H9 (cell line): ENCODE measurements at regions not wholly inside any gene's neighbourhood (a gene's known extent, or its start where the extent isn't known, plus 50 kb on each side); places are given as distances from the start of the nearest gene placed in this dataset.

ENCODE experiments used
- DNase-seq: peaks from one replicate; pipeline ENCODE4 v3.0.0-alpha.2; 2017
- H2AFZ ChIP-seq: one replicate; pipeline ENCODE4 v1.6.1; 2013; ENCODE audit warnings: mild to moderate bottlenecking, low read length, control low read depth, moderate library complexity
- H2AK5ac ChIP-seq: 2 replicates; pipeline ENCODE4 v1.6.1; 2013; ENCODE audit warnings: low read length, control low read depth, mixed read lengths; ENCODE audit not compliant: insufficient read length
- H2BK120ac ChIP-seq: one replicate; pipeline ENCODE4 v1.6.1; 2013; ENCODE audit warnings: low read depth, mild to moderate bottlenecking, low read length, control low read depth, inconsistent platforms; ENCODE audit not compliant: poor library complexity, severe bottlenecking
- H2BK12ac ChIP-seq: 2 replicates; pipeline ENCODE4 v1.6.1; 2013; ENCODE audit warnings: low read length, control low read depth, mixed read lengths, low read depth; ENCODE audit not compliant: insufficient read length
- H2BK15ac ChIP-seq: 2 replicates; pipeline ENCODE4 v1.6.1; 2013; ENCODE audit warnings: low read depth, low read length, control low read depth
- H2BK20ac ChIP-seq: one replicate; pipeline ENCODE4 v1.6.1; 2013; ENCODE audit warnings: low read depth, mild to moderate bottlenecking, low read length, control low read depth, inconsistent platforms; ENCODE audit not compliant: poor library complexity, severe bottlenecking
- H2BK5ac ChIP-seq: 2 replicates; pipeline ENCODE4 v1.6.1; 2013; ENCODE audit warnings: low read length, control low read depth, mixed read lengths; ENCODE audit not compliant: insufficient read length
- H3K14ac ChIP-seq: 2 replicates; pipeline ENCODE4 v1.6.1; 2013; ENCODE audit warnings: low read length, control low read depth; ENCODE audit not compliant: insufficient read depth
- H3K18ac ChIP-seq: 2 replicates; pipeline ENCODE4 v1.6.1; 2013; ENCODE audit warnings: low read depth, mild to moderate bottlenecking, mixed read lengths, low read length, control low read depth; ENCODE audit not compliant: insufficient read length
- H3K23ac ChIP-seq: 2 replicates; pipeline ENCODE4 v1.6.1; 2013; ENCODE audit warnings: low read length, control low read depth, mixed read lengths, low read depth; ENCODE audit not compliant: insufficient read length
- H3K23me2 ChIP-seq: 2 replicates; pipeline ENCODE4 v1.6.1; 2013; ENCODE audit warnings: low read depth, mild to moderate bottlenecking, mixed read lengths, low read length, control low read depth; ENCODE audit not compliant: insufficient read length, poor library complexity, severe bottlenecking
- H3K27ac ChIP-seq: 2 replicates; pipeline ENCODE4 v1.5.1; 2013; ENCODE audit warnings: low read length, control low read depth, mixed read lengths, low read depth; ENCODE audit not compliant: insufficient read length
- H3K27me3 ChIP-seq: 2 replicates; pipeline ENCODE4 v1.6.1; 2013; ENCODE audit warnings: low read length, control low read depth, inconsistent platforms; ENCODE audit not compliant: insufficient read depth
- H3K4ac ChIP-seq: 2 replicates; pipeline ENCODE4 v1.6.1; 2013; ENCODE audit warnings: low read depth, mild to moderate bottlenecking, control low read depth, inconsistent platforms, low read length, moderate library complexity
- H3K4me1 ChIP-seq: 2 replicates; pipeline ENCODE4 v1.6.1; 2013; ENCODE audit warnings: low read length, control low read depth, inconsistent platforms; ENCODE audit not compliant: insufficient read depth
- H3K4me2 ChIP-seq: 2 replicates; pipeline ENCODE4 v1.6.1; 2013; ENCODE audit warnings: low read length, control low read depth, mixed read lengths; ENCODE audit not compliant: insufficient read length, insufficient read depth
- H3K56ac ChIP-seq: 2 replicates; pipeline ENCODE4 v1.6.1; 2013; ENCODE audit warnings: low read depth, mild to moderate bottlenecking, mixed read lengths, low read length, control low read depth; ENCODE audit not compliant: insufficient read length
- H3K79me1 ChIP-seq: 2 replicates; pipeline ENCODE4 v1.6.1; 2013; ENCODE audit warnings: low read depth, mild to moderate bottlenecking, moderate library complexity, low read length, control low read depth, inconsistent platforms; ENCODE audit not compliant: insufficient read depth, poor library complexity, severe bottlenecking
- H3K79me2 ChIP-seq: 2 replicates; pipeline ENCODE4 v1.6.1; 2013; ENCODE audit warnings: low read length, control low read depth, inconsistent platforms; ENCODE audit not compliant: insufficient read depth
- H3K9ac ChIP-seq: 2 replicates; pipeline ENCODE4 v1.6.1; 2013; ENCODE audit warnings: low read length, control low read depth, mixed read lengths; ENCODE audit not compliant: insufficient read length; ENCODE audit errors: extremely low read depth
- H3K9me3 ChIP-seq: one replicate; pipeline ENCODE4 v1.6.1; 2013; ENCODE audit warnings: low read depth, low read length, inconsistent platforms; ENCODE audit not compliant: control insufficient read depth
- H3T11ph ChIP-seq: one replicate; pipeline ENCODE4 v1.6.1; 2013; ENCODE audit warnings: mild to moderate bottlenecking, low read length, control low read depth, inconsistent platforms
- H4K20me1 ChIP-seq: one replicate; pipeline ENCODE4 v1.6.1; 2013; ENCODE audit not compliant: control insufficient read depth, insufficient read length, insufficient read depth
- H4K5ac ChIP-seq: 2 replicates; pipeline ENCODE4 v1.6.1; 2013; ENCODE audit warnings: low read depth, mild to moderate bottlenecking, mixed read lengths, low read length, control low read depth; ENCODE audit not compliant: insufficient read length
- H4K8ac ChIP-seq: replicated peaks from 2 replicates; pipeline ENCODE4 v1.6.1; 2013; ENCODE audit warnings: low read length, control low read depth, mixed read lengths, low read depth; ENCODE audit not compliant: insufficient read length
- H4K91ac ChIP-seq: 2 replicates; pipeline ENCODE4 v1.6.1; 2013; ENCODE audit warnings: low read depth, mild to moderate bottlenecking, moderate library complexity, mixed read lengths, low read length, control low read depth; ENCODE audit not compliant: insufficient read length
- H3K27ac Mint-ChIP-seq, 3 experiments: 2 replicates in 2 of 3; 3 replicates in 1 of 3; pipeline ENCODE4 v1.8.0; 2020 to 2021; ENCODE audit warnings: mixed read lengths in 3 of 3, mild to moderate bottlenecking in 1 of 3, moderate library complexity in 1 of 3
- H3K27me3 Mint-ChIP-seq: 2 replicates; pipeline ENCODE4 v1.8.0; 2021; ENCODE audit warnings: low read depth, mild to moderate bottlenecking, moderate library complexity, mixed read lengths
- H3K36me3 Mint-ChIP-seq, 3 experiments: 2 replicates in 2 of 3; 3 replicates in 1 of 3; pipeline ENCODE4 v1.8.0; 2020 to 2021; ENCODE audit warnings: low read depth in 3 of 3, mixed read lengths in 3 of 3; ENCODE audit not compliant: insufficient read depth in 1 of 3
- H3K4me1 Mint-ChIP-seq, 2 experiments: 2 replicates each; pipeline ENCODE4 v1.8.0; 2020; ENCODE audit warnings: mixed read lengths in 2 of 2
- H3K4me3 Mint-ChIP-seq, 2 experiments: 2 replicates in 1 of 2; 3 replicates in 1 of 2; pipeline ENCODE4 v1.8.0; 2020 to 2021; ENCODE audit warnings: mild to moderate bottlenecking in 2 of 2, mixed read lengths in 2 of 2, moderate library complexity in 1 of 2
- H3K9me3 Mint-ChIP-seq, 2 experiments: 2 replicates in 1 of 2; 3 replicates in 1 of 2; pipeline ENCODE4 v1.8.0; 2020; ENCODE audit warnings: mild to moderate bottlenecking in 2 of 2, mixed read lengths in 2 of 2, moderate library complexity in 1 of 2
- CTCF ChIP-seq: fragments of 200-600 bp; sonication (generic); conservative IDR thresholded peaks from 3 replicates; pipeline ENCODE4 v1.8.0; 2021; ENCODE audit warnings: antibody characterized with exemption, mild to moderate bottlenecking
- WGBS: extraction: QIAGEN DNeasy Blood & Tissue Kit; methylation state at CpG from one replicate; pipeline ENCODE4 v1.1.7; 2013; ENCODE audit warnings: missing lambda C conversion rate, low lambda C conversion rate, mixed read lengths; ENCODE audit not compliant: insufficient read length; ENCODE audit errors: extremely low coverage; 5-methylcytosine and 5-hydroxymethylcytosine counted together

GRCh38 chr15:85276508-85276907 lies 103.9 kb upstream of the AKAP13 start:
- Mint-ChIP-seq H3K4me3 (no peak overlapping the region), H3K4me1 (no peaks in the 10 kb centered on the region), H3K9me3 (no peaks in the 10 kb centered on the region), H3K27ac (no peak overlapping the region), H3K36me3 (no peaks in the 10 kb centered on the region), H3K27me3 (peaks cover 2% of the 10 kb centered on the region; the same call in 1 of the 2 replicates)
- Histone ChIP-seq H2BK15ac (no peak overlapping the region), H3K27me3 (no peaks in the 10 kb centered on the region), H4K20me1 (no peaks in the 10 kb centered on the region), H3K9ac (no peak overlapping the region), H2BK5ac (no peak overlapping the region), H2BK120ac (no peak overlapping the region), H2BK12ac (no peak overlapping the region), H3K14ac (no peak overlapping the region), H3K23ac (no peak overlapping the region), H3K4me1 (no peaks in the 10 kb centered on the region), H2AK5ac (no peak overlapping the region), H3K23me2 (no peaks in the 10 kb centered on the region), H3K4ac (no peak overlapping the region), H3K9me3 (no peaks in the 10 kb centered on the region), H3K18ac (no peak overlapping the region), H3K56ac (no peak overlapping the region), H4K8ac (no peak overlapping the region), H3K4me2 (no peak overlapping the region), H3K79me1 (no peaks in the 10 kb centered on the region), H4K91ac (no peak overlapping the region), H2AFZ (no peak overlapping the region), H3K27ac (no peak overlapping the region), H3K79me2 (no peaks in the 10 kb centered on the region), H2BK20ac (no peak overlapping the region), H4K5ac (no peak overlapping the region), H3T11ph (no peak overlapping the region)
- no peak for DNase-seq
- TF ChIP-seq CTCF = no peak
- no CpG with 5 or more reads among the region's 4 CpGs for WGBS
